Loucy (cell line): ENCODE measurements at regions not wholly inside any gene's neighbourhood (a gene's known extent, or its start where the extent isn't known, plus 50 kb on each side); places are given as distances from the start of the nearest gene placed in this dataset.

Experiments used
- H2AFZ ChIP-seq: fragments of 200-600 bp; sonication (generic); 2 replicates; pipeline ENCODE4 v1.6.0; 2016; ENCODE audit warnings: antibody characterized with exemption, mild to moderate bottlenecking, low read length, moderate library complexity
- H3F3A ChIP-seq: fragments of 200-600 bp; 2 replicates; pipeline ENCODE4 v1.6.0; 2016; ENCODE audit warnings: antibody characterized with exemption, low read depth, mild to moderate bottlenecking
- H3K27me3 ChIP-seq: fragments of 200-600 bp; sonication (generic); 2 replicates; pipeline ENCODE4 v1.6.1; 2014; ENCODE audit warnings: low read length, mild to moderate bottlenecking; ENCODE audit not compliant: insufficient read depth, poor library complexity, severe bottlenecking
- H3K36me3 ChIP-seq: fragments of 200-600 bp; sonication (generic); 2 replicates; pipeline ENCODE4 v1.6.1; 2016; ENCODE audit warnings: low read length; ENCODE audit not compliant: insufficient read depth
- H3K4me1 ChIP-seq: fragments of 200-600 bp; sonication (generic); 2 replicates; pipeline ENCODE4 v1.5.1; 2014; ENCODE audit warnings: low read length, mild to moderate bottlenecking; ENCODE audit not compliant: insufficient read depth, poor library complexity, severe bottlenecking
- H3K4me2 ChIP-seq: fragments of 200-600 bp; sonication (generic); 2 replicates; pipeline ENCODE4 v1.6.0; 2014; ENCODE audit warnings: antibody characterized with exemption, low read length, low read depth, mild to moderate bottlenecking; ENCODE audit not compliant: poor library complexity, severe bottlenecking
- H3K4me3 ChIP-seq: fragments of 200-600 bp; sonication (generic); 2 replicates; pipeline ENCODE4 v1.5.1; 2014; ENCODE audit warnings: low read length, mild to moderate bottlenecking, mixed read lengths; ENCODE audit not compliant: poor library complexity, severe bottlenecking
- H3K79me2 ChIP-seq: fragments of 200-600 bp; sonication (generic); 2 replicates; pipeline ENCODE4 v1.6.1; 2014; ENCODE audit warnings: low read length; ENCODE audit not compliant: insufficient read depth
- H3K9ac ChIP-seq: fragments of 200-600 bp; sonication (generic); 2 replicates; pipeline ENCODE4 v1.6.0; 2014; ENCODE audit warnings: mild to moderate bottlenecking, low read depth, low read length, moderate library complexity; ENCODE audit not compliant: poor library complexity, severe bottlenecking
- H3K9me2 ChIP-seq: fragments of 200-600 bp; sonication (generic); replicated peaks from 2 replicates; pipeline ENCODE4 v1.6.1; 2016; ENCODE audit warnings: low read depth, low read length, mixed read lengths
- H3K9me3 ChIP-seq: fragments of 200-600 bp; sonication (generic); 2 replicates; pipeline ENCODE4 v1.6.1; 2014; ENCODE audit warnings: mild to moderate bottlenecking, antibody characterized with exemption, low read length, low read depth; ENCODE audit not compliant: insufficient read depth
- H4K20me1 ChIP-seq: fragments of 200-600 bp; sonication (generic); 2 replicates; pipeline ENCODE4 v1.6.0; 2014; ENCODE audit warnings: antibody characterized with exemption, low read length, mild to moderate bottlenecking; ENCODE audit not compliant: insufficient read depth, poor library complexity, severe bottlenecking
- CTCF ChIP-seq: fragments of 200-600 bp; sonication (generic); conservative IDR thresholded peaks from 2 replicates; pipeline ENCODE4 v1.5.1; 2014; ENCODE audit warnings: mild to moderate bottlenecking, antibody characterized with exemption, low read length
- EZH2phosphoT487 ChIP-seq: fragments of 200-600 bp; IDR thresholded peaks from 2 replicates; pipeline ENCODE4 v1.6.1; 2018; ENCODE audit warnings: antibody characterized with exemption, mild to moderate bottlenecking, moderate library complexity, borderline replicate concordance

GRCh38 chr17:77745702-77746101 is 212.8 kb upstream of the TNRC6C start:
- Histone ChIP-seq H3K36me3 (no peaks in the 10 kb centered on the region), H3K9ac (no peak overlapping the region), H2AFZ (no peak overlapping the region), H3K4me2 (no peak overlapping the region), H3K4me3 (no peak overlapping the region), H3F3A (no peaks in the 10 kb centered on the region), H3K79me2 (no peaks in the 10 kb centered on the region), H4K20me1 (no peaks in the 10 kb centered on the region), H3K9me2 (no peaks in the 10 kb centered on the region), H3K4me1 (no peaks in the 10 kb centered on the region), H3K9me3 (no peaks in the 10 kb centered on the region), H3K27me3 (no peaks in the 10 kb centered on the region)
- TF ChIP-seq CTCF (no peak), EZH2phosphoT487 (no peak)

GRCh38 chr17:77746393-77746792 is 212.1 kb upstream of the TNRC6C start:
- Histone ChIP-seq H4K20me1 (no peaks in the 10 kb centered on the region), H3K9me3 (no peaks in the 10 kb centered on the region), H3K36me3 (no peaks in the 10 kb centered on the region), H3K4me2 (no peak overlapping the region), H3K4me1 (no peaks in the 10 kb centered on the region), H3K4me3 (no peak overlapping the region), H3K9me2 (no peaks in the 10 kb centered on the region), H3K9ac (no peak overlapping the region), H3K79me2 (no peaks in the 10 kb centered on the region), H2AFZ (no peak overlapping the region), H3F3A (no peaks in the 10 kb centered on the region), H3K27me3 (no peaks in the 10 kb centered on the region)
- TF ChIP-seq EZH2phosphoT487 (no peak), CTCF (no peak)

GRCh38 chr17:77746896-77747554 is 211.5 kb upstream of the TNRC6C start:
- no peaks in the 10 kb centered on the region for H3K9me3 ChIP-seq
- H3K9me2 ChIP-seq, result no peaks in the 10 kb centered on the region
- no peak overlapping the region for H3K9ac ChIP-seq
- no peak overlapping the region for H3K4me2 ChIP-seq
- H3K79me2 ChIP-seq, result no peaks in the 10 kb centered on the region
- H3F3A ChIP-seq, result no peaks in the 10 kb centered on the region
- H2AFZ ChIP-seq, result no peak overlapping the region
- H3K27me3 ChIP-seq, result no peaks in the 10 kb centered on the region
- H3K4me3 ChIP-seq, result no peak overlapping the region
- no peaks in the 10 kb centered on the region for H3K4me1 ChIP-seq
- no peak for TF ChIP-seq CTCF
- TF ChIP-seq EZH2phosphoT487, result no peak
- no peaks in the 10 kb centered on the region for H4K20me1 ChIP-seq
- no peaks in the 10 kb centered on the region for H3K36me3 ChIP-seq
